Adrenal gland (tissue), 9 donors: ENCODE measurements at regions not wholly inside any gene's neighbourhood (a gene's known extent, or its start where the extent isn't known, plus 50 kb on each side); places are given as distances from the start of the nearest gene placed in this dataset.

Experiments
- DNase-seq, 7 donors: peaks; one replicate each; pipeline ENCODE4 v3.0.0-alpha.2; 2019 to 2020
- H3K27ac ChIP-seq, 5 donors: fragments of 200-600 bp; sonication (generic) in 4 of 5; 1 replicate in 3 of 5; 2 replicates in 2 of 5; pipeline versions ENCODE4 v1.5.1 to v1.8.0; 2016 to 2020; ENCODE audit warnings: mild to moderate bottlenecking in 1 of 5
- H3K27me3 ChIP-seq: fragments of 200-600 bp; 2 replicates; pipeline ENCODE4 v1.8.0; 2021
- H3K36me3 ChIP-seq, 2 donors: fragments of 200-600 bp; replicated peaks in 1 of 2; 1 replicate in 1 of 2; 2 replicates in 1 of 2; pipeline versions ENCODE4 v1.5.1 to v1.8.0; 2018 to 2022
- H3K4me1 ChIP-seq, 2 donors: fragments of 200-600 bp; replicated peaks in 1 of 2; 1 replicate in 1 of 2; 2 replicates in 1 of 2; pipeline versions ENCODE4 v1.5.1 to v1.8.0; 2018 to 2021
- H3K4me3 ChIP-seq, 4 donors: fragments of 200-600 bp; sonication (generic) in 3 of 4; one replicate each; pipeline ENCODE4 v1.5.1; 2016 to 2018
- H3K9me3 ChIP-seq, 3 donors: fragments of 200-600 bp; sonication (generic) in 1 of 3; replicated peaks in 1 of 3; 1 replicate in 2 of 3; 2 replicates in 1 of 3; pipeline versions ENCODE4 v1.5.1 to v1.8.0; 2016 to 2021
- CTCF ChIP-seq, 6 experiments: fragments of 450-650 bp in 4 of 6; fragments of 200-600 bp in 2 of 6; sonication (generic) in 1 of 6; IDR thresholded peaks; 1 replicate in 5 of 6; 2 replicates in 1 of 6; pipeline versions ENCODE4 v1.5.1 to v1.8.0; 2016 to 2021; ENCODE audit warnings: antibody characterized with exemption in 6 of 6, mild to moderate bottlenecking in 2 of 6, moderate library complexity in 1 of 6
- POLR2A ChIP-seq, 2 donors: fragments of 450-650 bp; IDR thresholded peaks; one replicate each; pipeline ENCODE4 v1.6.1; 2017; ENCODE audit warnings: antibody characterized with exemption in 2 of 2, mild to moderate bottlenecking in 2 of 2, moderate library complexity in 1 of 2
- WGBS, 4 donors: extraction: QIAGEN DNeasy Blood & Tissue Kit in 2 of 4; methylation state at CpG; one replicate each; pipeline versions ENCODE4 v1.1.5 to v1.1.7; 2013 to 2017; 5-methylcytosine and 5-hydroxymethylcytosine counted together
- intact Hi-C, 2 donors: fragments of 100-400 bp; cut with DNase I; formaldehyde crosslinking; loops; one replicate each; pipeline versions ENCODE4 v1.14.1 to v1.15.0; 2022 to 2023
- donor health status: healthy with polysubstance abuse.
- donor health status: Bipolar disorder and iron deficiency.
- donor health status: DM: yes; HTN: yes; CAD: no.
- donor health status: DM: no; HTN: no; CAD: no.
- donor health status: DM: no; HTN: no; CAD: no.

- H3K36me3 ChIP-seq, result no peaks in the 10 kb centered on the region
- H3K4me3 ChIP-seq, result no peak overlapping the region
- DNase-seq, result no peak
- H3K4me1 ChIP-seq, result no peaks in the 10 kb centered on the region
- no peaks in the 10 kb centered on the region for H3K9me3 ChIP-seq
- 74 to 86% (median 78%) methylated on average over 3 of the region's 3 CpGs for whole genome bisulfite sequencing, 4 donors
- TF ChIP-seq POLR2A (IDR thresholded peaks at IDR 0.05) (no peak), CTCF (IDR thresholded peaks at IDR 0.05) (no peak)
- intact Hi-C loops, result no loop called here
- no peak overlapping the region for H3K27ac ChIP-seq
- no peaks in the 10 kb centered on the region for H3K27me3 ChIP-seq
Observed at GRCh38 chr4:179492260-179493080, 2050.2 kb upstream of the AGA start.

GRCh38 chr4:179503976-179504375 is 2061.7 kb upstream of the AGA start:
- no peak overlapping the region for H3K27ac ChIP-seq
- TF ChIP-seq POLR2A (IDR thresholded peaks at IDR 0.05) (no peak), CTCF (IDR thresholded peaks at IDR 0.05) (no peak)
- no peaks in the 10 kb centered on the region for H3K4me1 ChIP-seq
- no peak for DNase-seq
- WGBS, 4 donors, result 80 to 93% (median 89%) methylated on average over 1 of the region's 1 CpG
- H3K9me3 ChIP-seq, result no peaks in the 10 kb centered on the region
- H3K27me3 ChIP-seq, result no peaks in the 10 kb centered on the region
- no peaks in the 10 kb centered on the region for H3K36me3 ChIP-seq
- intact Hi-C loops, result no loop called here
- H3K4me3 ChIP-seq, result no peak overlapping the region

- 72 to 82% (median 77%) methylated on average over 1 of the region's 1 CpG for WGBS, 4 donors
- no peak overlapping the region for H3K4me3 ChIP-seq
Observed at GRCh38 chr4:179509489-179509888, 2067.3 kb upstream of the AGA start.

GRCh38 chr4:179521952-179522351 is 2079.7 kb upstream of the AGA start:
- H3K9me3 ChIP-seq, result no peaks in the 10 kb centered on the region
- H3K36me3 ChIP-seq, result no peaks in the 10 kb centered on the region
- DNase-seq, result no peak
- 73 to 90% (median 84%) methylated on average over 2 of the region's 2 CpGs for WGBS, 4 donors
- TF ChIP-seq CTCF (IDR thresholded peaks at IDR 0.05), result no peak
- no peak for TF ChIP-seq POLR2A (IDR thresholded peaks at IDR 0.05)
- H3K4me1 ChIP-seq, result no peaks in the 10 kb centered on the region
- no peak overlapping the region for H3K27ac ChIP-seq
- H3K4me3 ChIP-seq, result no peak overlapping the region
- no peaks in the 10 kb centered on the region for H3K27me3 ChIP-seq
- intact Hi-C loops, result no loop called here

More at GRCh38 chr4:179509489-179509888, 2067.3 kb upstream of the AGA start:
- H3K9me3 ChIP-seq, result no peaks in the 10 kb centered on the region
- intact Hi-C loops, result no loop called here
- no peak for TF ChIP-seq CTCF (IDR thresholded peaks at IDR 0.05)
- TF ChIP-seq POLR2A (IDR thresholded peaks at IDR 0.05), result no peak
- no peaks in the 10 kb centered on the region for H3K4me1 ChIP-seq
- no peak overlapping the region for H3K27ac ChIP-seq
- no peaks in the 10 kb centered on the region for H3K36me3 ChIP-seq
- H3K27me3 ChIP-seq, result no peaks in the 10 kb centered on the region
- DNase-seq, result no peak
